ENCODE measurements at regions not wholly inside any gene's neighbourhood (a gene's known extent, or its start where the extent isn't known, plus 50 kb on each side); places are given as distances from the start of the nearest gene placed in this dataset.

GRCh38 chr5:23977997-23978396 lies 470.6 kb downstream of the PRDM9 start:
- TF ChIP-seq, protein P1, sequence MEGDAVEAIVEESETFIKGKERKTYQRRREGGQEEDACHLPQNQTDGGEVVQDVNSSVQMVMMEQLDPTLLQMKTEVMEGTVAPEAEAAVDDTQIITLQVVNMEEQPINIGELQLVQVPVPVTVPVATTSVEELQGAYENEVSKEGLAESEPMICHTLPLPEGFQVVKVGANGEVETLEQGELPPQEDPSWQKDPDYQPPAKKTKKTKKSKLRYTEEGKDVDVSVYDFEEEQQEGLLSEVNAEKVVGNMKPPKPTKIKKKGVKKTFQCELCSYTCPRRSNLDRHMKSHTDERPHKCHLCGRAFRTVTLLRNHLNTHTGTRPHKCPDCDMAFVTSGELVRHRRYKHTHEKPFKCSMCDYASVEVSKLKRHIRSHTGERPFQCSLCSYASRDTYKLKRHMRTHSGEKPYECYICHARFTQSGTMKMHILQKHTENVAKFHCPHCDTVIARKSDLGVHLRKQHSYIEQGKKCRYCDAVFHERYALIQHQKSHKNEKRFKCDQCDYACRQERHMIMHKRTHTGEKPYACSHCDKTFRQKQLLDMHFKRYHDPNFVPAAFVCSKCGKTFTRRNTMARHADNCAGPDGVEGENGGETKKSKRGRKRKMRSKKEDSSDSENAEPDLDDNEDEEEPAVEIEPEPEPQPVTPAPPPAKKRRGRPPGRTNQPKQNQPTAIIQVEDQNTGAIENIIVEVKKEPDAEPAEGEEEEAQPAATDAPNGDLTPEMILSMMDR (IDR thresholded peaks at IDR 0.05) = no peak
- TF ChIP-seq POLR2AphosphoS5 (IDR thresholded peaks at IDR 0.05) (no peak), POLR2A (IDR thresholded peaks at IDR 0.05; ENCODE audit: low read depth) (no peak)

All from esophagus muscularis mucosa (tissue), 3 donors.